Upper lobe of right lung (tissue), 1 donor: ENCODE measurements at regions not wholly inside any gene's neighbourhood (a gene's known extent, or its start where the extent isn't known, plus 50 kb on each side); places are given as distances from the start of the nearest gene placed in this dataset.

ENCODE experiments used
- ATAC-seq: fragments of 200-7000 bp; cut with Tn5 transposase; one replicate; pipeline ENCODE4 v1.9.1; 2020; ENCODE audit warnings: mild to moderate bottlenecking, moderate library complexity
- DNase-seq: peaks from one replicate; pipeline ENCODE4 v3.0.0-alpha.2; 2020
- H3K27ac ChIP-seq: fragments of 200-600 bp; one replicate; pipeline ENCODE4 v1.8.0; 2022
- H3K27me3 ChIP-seq: fragments of 200-600 bp; one replicate; pipeline ENCODE4 v1.8.0; 2022; ENCODE audit warnings: mild to moderate bottlenecking
- H3K36me3 ChIP-seq: fragments of 200-600 bp; one replicate; pipeline ENCODE4 v1.8.0; 2022
- H3K4me1 ChIP-seq: fragments of 200-600 bp; one replicate; pipeline ENCODE4 v1.8.0; 2022
- H3K4me3 ChIP-seq: fragments of 200-600 bp; one replicate; pipeline ENCODE4 v1.8.0; 2022; ENCODE audit warnings: mild to moderate bottlenecking
- H3K9me3 ChIP-seq: fragments of 200-600 bp; one replicate; pipeline ENCODE4 v1.8.0; 2022
- CTCF ChIP-seq: fragments of 200-600 bp; IDR thresholded peaks from one replicate; pipeline ENCODE4 v1.8.0; 2022; ENCODE audit warnings: antibody characterized with exemption
- intact Hi-C: fragments of 100-400 bp; cut with DNase I; formaldehyde crosslinking; loops from one replicate; pipeline ENCODE4 v1.11.0; 2022
- donor health status: DM: no; HTN: yes; CAD: no; lungs with severe emphysema.

GRCh38 chr12:72082986-72083820, 144.6 kb downstream of the TPH2 start:
- ATAC-seq = no peak
- H3K36me3 ChIP-seq = no peaks in the 10 kb centered on the region
- no peak overlapping the region for H3K4me3 ChIP-seq
- no peaks in the 10 kb centered on the region for H3K9me3 ChIP-seq
- no peak overlapping the region for H3K27ac ChIP-seq
- no peaks in the 10 kb centered on the region for H3K4me1 ChIP-seq
- DNase-seq = no peak
- no peak for TF ChIP-seq CTCF
- no peaks in the 10 kb centered on the region for H3K27me3 ChIP-seq
- intact Hi-C loops = no loop called here

GRCh38 chr12:72084061-72084460, 145.4 kb downstream of the TPH2 start:
- Histone ChIP-seq H3K27ac (no peak overlapping the region), H3K4me3 (no peak overlapping the region), H3K27me3 (no peaks in the 10 kb centered on the region), H3K9me3 (no peaks in the 10 kb centered on the region), H3K36me3 (no peaks in the 10 kb centered on the region), H3K4me1 (no peaks in the 10 kb centered on the region)
- intact Hi-C loops = no loop called here
- no peak for ATAC-seq
- TF ChIP-seq CTCF = no peak
- no peak for DNase-seq

GRCh38 chr12:72084880-72085279, 146.2 kb downstream of the TPH2 start:
- intact Hi-C loops = no loop called here
- no peaks in the 10 kb centered on the region for H3K36me3 ChIP-seq
- DNase-seq (no peak), ATAC-seq (no peak)
- no peak overlapping the region for H3K4me3 ChIP-seq
- H3K27me3 ChIP-seq = no peaks in the 10 kb centered on the region
- H3K4me1 ChIP-seq = no peaks in the 10 kb centered on the region
- TF ChIP-seq CTCF = no peak
- H3K9me3 ChIP-seq = no peaks in the 10 kb centered on the region
- no peak overlapping the region for H3K27ac ChIP-seq

- H3K4me3 ChIP-seq = no peak overlapping the region
- intact Hi-C loops = no loop called here
- no peak for TF ChIP-seq CTCF
- no peak overlapping the region for H3K27ac ChIP-seq
- H3K9me3 ChIP-seq = no peaks in the 10 kb centered on the region
- H3K36me3 ChIP-seq = no peaks in the 10 kb centered on the region
- ATAC-seq (no peak), DNase-seq (no peak)
- no peaks in the 10 kb centered on the region for H3K4me1 ChIP-seq
- no peaks in the 10 kb centered on the region for H3K27me3 ChIP-seq
These were observed 151.0 kb downstream of the TPH2 start for GRCh38 chr12:72089678-72090077.

GRCh38 chr12:72093424-72093823, 154.8 kb downstream of the TPH2 start:
- TF ChIP-seq CTCF = no peak
- no peaks in the 10 kb centered on the region for H3K36me3 ChIP-seq
- H3K4me1 ChIP-seq = no peaks in the 10 kb centered on the region
- DNase-seq = no peak
- H3K27ac ChIP-seq = no peak overlapping the region
- H3K4me3 ChIP-seq = no peak overlapping the region
- no peaks in the 10 kb centered on the region for H3K27me3 ChIP-seq
- intact Hi-C loops = no loop called here
- no peak for ATAC-seq
- H3K9me3 ChIP-seq = no peaks in the 10 kb centered on the region
